GM04503 (cell line): ENCODE measurements at regions not wholly inside any gene's neighbourhood (a gene's known extent, or its start where the extent isn't known, plus 50 kb on each side); places are given as distances from the start of the nearest gene placed in this dataset.
"Not testable (repeated sequence)": the region's sequence is repeated elsewhere in the genome, so short reads cannot be mapped to it uniquely, and the experiment has no call there.

Experiments used
- DNase-seq: peaks from one replicate; pipeline ENCODE4 v3.0.0-alpha.2; 2012; ENCODE audit warnings: low read depth

DNA sequence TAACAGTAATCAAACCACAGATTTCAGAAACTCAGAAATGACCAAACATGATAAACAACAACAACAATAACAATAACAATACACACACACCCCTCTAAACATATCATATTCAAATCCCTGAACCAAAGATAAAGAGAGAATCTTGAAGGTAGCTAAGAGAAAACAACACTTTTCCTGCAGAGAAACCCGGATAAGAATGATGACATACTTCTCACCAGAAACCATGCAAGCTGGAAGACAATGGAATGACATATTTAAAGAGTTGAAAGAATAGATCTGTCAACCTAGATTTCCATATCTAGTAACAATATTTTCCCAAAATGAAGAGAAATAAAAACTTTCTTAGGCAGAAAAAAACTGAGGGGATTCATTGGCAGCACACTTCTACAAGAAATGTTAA, 138.1 kb downstream of the LIG4 start:
- DNase-seq, result no peak

DNA sequence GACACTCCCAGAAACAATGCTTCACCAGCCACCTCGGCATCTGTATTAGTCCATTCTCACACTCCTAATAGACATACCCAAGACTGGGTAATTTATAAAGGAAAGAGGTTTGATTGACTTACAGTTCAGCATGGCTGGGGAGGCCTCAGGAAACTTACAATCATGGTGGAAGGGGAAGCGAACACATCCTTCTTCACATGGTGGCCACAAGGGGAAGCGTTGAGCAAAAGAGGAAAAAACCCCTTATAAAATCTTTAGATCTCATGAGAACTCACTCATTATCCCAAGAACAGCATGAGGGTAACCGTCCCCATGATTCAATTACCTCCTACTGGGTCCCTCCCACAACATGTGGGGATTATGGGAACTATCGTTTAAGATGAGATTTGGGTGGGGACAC, 140.9 kb downstream of the LIG4 start:
- not testable (repeated sequence) for DNase-seq

DNA sequence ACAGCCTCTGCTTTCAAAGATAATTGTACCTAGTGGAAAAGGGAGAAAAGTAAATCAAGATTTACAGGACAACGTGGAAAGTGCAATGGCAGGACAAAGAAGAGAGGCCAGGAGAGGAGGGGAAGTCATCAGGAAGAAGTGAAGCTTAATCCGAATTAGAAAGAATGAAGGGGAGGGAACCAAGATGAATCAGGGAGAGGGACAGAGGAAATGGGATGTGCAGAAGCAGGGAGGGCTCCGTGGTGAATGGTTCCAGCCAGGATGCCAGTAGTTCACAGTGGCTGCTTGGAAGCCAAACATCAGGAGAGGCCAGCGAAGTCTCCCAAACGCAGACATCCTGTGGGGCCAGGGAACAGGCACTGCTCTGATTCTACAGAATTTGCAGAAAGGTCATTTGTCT, 144.4 kb downstream of the LIG4 start:
- no peak for DNase-seq

DNA sequence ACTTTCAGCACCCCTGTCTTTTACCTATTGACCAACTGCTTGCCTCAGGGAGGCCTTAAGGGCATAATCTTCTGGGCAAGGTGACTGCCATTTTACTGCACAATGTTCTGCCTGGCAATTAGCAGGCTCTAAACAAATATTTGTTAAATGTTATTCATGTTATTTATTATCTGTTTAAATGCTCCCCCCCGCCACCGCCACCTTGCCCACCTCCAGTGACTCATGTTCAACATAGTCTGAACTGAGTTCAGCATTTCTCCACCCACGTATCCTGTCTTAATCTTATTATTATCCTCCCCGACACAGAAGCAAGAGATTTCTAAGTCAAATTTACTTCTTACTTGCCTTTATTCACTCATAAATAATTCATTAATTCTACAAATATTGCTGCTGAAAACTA, 144.8 kb downstream of the LIG4 start:
- no peak for DNase-seq

DNA sequence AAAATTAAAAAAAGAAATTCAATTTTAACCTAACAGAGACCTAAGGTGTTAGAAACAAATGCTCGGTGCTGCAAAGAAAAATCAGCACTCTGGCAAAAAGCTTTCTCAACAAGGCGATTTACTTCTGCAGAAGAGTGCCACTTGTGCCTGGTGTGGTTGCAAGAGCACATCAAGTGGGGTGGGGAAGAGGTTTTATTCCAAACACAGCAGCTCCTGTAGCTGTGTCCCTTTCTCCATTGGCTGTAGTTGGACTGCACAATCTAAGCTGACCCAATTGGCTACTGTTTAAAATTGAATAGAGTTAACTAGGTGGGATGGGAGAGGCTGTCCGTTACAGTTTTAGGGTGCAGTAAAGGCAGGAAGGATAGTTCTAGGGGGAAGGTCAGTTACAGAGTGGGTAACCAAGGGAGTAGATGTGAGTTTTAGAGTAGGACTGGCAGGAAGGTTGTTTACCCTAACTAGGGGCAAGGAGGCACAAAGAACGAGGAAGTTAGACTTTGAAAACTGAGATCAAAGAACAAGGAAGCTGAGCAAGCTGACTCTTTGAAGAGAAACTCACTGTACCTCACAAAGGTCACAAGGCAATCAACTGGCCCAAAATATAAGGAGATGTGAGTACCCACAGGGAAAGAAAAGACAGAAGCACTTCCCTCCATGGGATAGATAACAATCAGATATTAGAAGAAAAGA, 145.7 kb downstream of the LIG4 start:
- DNase-seq, result no peak

DNA sequence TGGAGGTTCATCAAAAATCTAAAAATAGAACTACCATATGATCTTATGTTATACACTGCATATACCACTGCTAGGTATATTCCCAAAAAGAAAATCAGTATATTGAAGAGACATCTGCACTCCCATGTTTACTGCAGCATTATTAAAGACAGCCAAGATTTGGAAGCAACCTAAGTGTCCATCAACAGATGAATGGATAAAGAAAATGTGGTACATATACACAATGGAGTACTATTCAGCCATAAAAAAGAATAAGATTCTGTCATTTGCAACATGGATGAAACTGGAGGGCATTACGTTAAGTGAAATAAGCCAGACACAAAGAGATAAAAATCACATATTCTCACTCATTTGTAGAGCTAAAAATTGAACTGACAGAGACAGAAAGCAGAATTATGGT, 151.0 kb downstream of the LIG4 start:
- not testable (repeated sequence) for DNase-seq

DNA sequence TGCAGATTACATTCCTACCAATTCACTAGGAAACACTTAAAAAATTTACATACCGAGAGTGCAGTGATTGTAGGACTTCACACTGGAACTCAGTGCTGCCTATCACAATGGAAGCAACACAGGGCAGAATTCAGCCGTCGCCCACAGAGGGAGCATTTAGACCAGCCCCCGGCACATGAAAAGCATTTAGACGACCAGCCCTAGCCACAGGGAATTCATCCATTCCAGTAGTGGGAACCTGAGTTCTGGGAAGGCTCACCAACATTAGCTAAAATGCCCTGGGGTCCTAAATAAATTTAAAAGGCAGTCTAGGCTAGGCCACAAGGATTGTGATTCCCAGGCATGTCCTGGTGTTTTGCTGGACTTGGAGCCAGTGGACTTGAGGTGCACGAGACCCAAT, 155.2 kb downstream of the LIG4 start:
- DNase-seq, result no peak

DNA sequence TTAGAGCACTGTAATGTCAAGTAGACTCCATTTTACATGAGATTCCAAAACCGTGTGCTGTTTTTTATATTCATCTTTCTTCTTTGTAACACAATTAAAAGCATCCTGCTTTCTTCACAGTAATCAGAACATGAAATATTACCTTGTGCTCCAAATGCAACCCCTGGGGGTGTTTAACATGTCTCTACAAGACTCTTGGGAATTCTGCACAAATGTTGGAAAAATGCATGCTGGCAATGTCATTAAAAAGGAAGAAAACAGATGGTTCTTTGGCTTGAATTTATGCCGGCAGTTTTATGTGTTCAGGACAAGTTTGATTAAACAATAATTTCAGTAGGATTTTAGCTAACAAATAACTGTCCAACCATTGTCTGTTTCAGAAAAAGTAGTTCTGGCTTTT, 159.1 kb downstream of the LIG4 start:
- DNase-seq, result no peak

GRCh38 chr13:108049211-108049610, 166.1 kb downstream of the LIG4 start:
- no peak for DNase-seq

- no peak for DNase-seq
These were observed 170.4 kb downstream of the LIG4 start for GRCh38 chr13:108044954-108045353.

GRCh38 chr13:108042866-108043265, 172.5 kb downstream of the LIG4 start:
- DNase-seq, result not testable (repeated sequence)

GRCh38 chr13:108037348-108037747, 178.0 kb downstream of the LIG4 start:
- no peak for DNase-seq

DNA sequence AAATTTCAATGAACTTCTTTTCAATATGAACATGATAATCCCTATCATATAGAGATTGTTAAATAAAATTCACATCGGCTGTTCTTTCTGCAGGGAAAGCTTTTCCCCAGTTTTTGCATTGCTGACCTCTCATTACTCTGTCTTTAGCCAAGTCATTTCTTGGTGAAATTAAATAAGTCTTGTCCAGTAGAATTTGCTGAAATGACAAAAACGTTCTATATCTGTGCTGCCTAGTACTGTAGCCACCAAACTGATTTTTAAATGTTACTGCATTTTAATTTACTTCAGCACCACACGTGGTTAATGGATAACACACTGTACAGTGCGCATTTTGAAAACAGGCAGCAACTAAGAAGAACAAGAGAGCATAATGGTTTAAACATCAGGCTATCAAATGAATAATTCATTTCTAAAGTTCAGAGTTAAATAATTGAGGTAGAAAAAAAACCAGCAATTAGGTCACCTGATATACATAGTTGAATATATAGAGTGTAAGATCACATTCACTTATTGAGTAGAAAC, 178.9 kb downstream of the LIG4 start:
- no peak for DNase-seq

GRCh38 chr13:108034909-108035410, 180.4 kb downstream of the LIG4 start:
- no peak for DNase-seq

- no peak for DNase-seq
These were observed 181.3 kb downstream of the LIG4 start for GRCh38 chr13:108033800-108034707.

- DNase-seq, result no peak
These were observed 183.5 kb downstream of the LIG4 start for GRCh38 chr13:108031865-108032264.

DNA sequence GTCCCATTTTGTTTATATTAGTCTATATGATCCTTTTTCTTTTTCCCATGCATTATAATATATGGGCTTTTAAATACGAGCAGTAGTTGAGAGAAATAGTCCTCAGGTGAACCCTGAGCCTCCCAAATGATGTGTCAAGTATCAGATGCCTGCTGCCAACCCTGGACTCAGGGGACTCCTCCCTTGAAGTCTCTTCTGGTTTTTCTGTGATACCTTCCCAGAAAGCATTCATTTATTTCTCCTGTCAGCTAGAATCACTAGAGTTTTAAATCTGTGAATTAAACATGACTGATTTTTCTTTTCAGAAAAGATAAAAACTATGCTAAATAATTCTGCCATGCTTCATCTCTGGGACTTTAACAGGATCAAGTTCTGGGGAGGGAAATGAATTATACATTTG, 184.6 kb downstream of the LIG4 start:
- no peak for DNase-seq

- no peak for DNase-seq
These were observed 188.5 kb downstream of the LIG4 start for GRCh38 chr13:108026680-108027410.

GRCh38 chr13:108020027-108020426, 195.3 kb downstream of the LIG4 start:
- DNase-seq, result no peak

- no peak for DNase-seq
These were observed 196.9 kb downstream of the LIG4 start for GRCh38 chr13:108018371-108018870.

GRCh38 chr13:108006619-108007018, 208.7 kb downstream of the LIG4 start:
- DNase-seq, result no peak

GRCh38 chr13:108005231-108005630, 210.1 kb downstream of the LIG4 start:
- DNase-seq, result no peak
